Uterus (tissue), 3 donors: ENCODE measurements at regions not wholly inside any gene's neighbourhood (a gene's known extent, or its start where the extent isn't known, plus 50 kb on each side); places are given as distances from the start of the nearest gene placed in this dataset.

Source experiments
- DNase-seq, 2 donors: peaks; one replicate each; pipeline ENCODE4 v3.0.0-alpha.2; 2019 to 2020
- H3K27ac ChIP-seq, 2 donors: fragments of 200-600 bp; sonication (generic); 1 replicate in 1 of 2; 2 replicates in 1 of 2; pipeline ENCODE4 v1.5.1; 2016 to 2018
- H3K27me3 ChIP-seq, 2 donors: fragments of 200-600 bp; sonication (generic); one replicate each; pipeline ENCODE4 v1.5.1; 2018 to 2019; ENCODE audit warnings: control low read depth in 1 of 2
- H3K36me3 ChIP-seq, 2 donors: fragments of 200-600 bp; sonication (generic); one replicate each; pipeline ENCODE4 v1.5.1; 2019; ENCODE audit warnings: control low read depth in 1 of 2
- H3K4me1 ChIP-seq, 2 donors: fragments of 200-600 bp; sonication (generic); one replicate each; pipeline ENCODE4 v1.5.1; 2018 to 2019; ENCODE audit warnings: control low read depth in 1 of 2
- H3K4me3 ChIP-seq, 2 donors: fragments of 200-600 bp; sonication (generic); 1 replicate in 1 of 2; 2 replicates in 1 of 2; pipeline ENCODE4 v1.5.1; 2018 to 2019; ENCODE audit warnings: mild to moderate bottlenecking in 1 of 2
- H3K9me3 ChIP-seq, 2 donors: fragments of 200-600 bp; sonication (generic); one replicate each; pipeline ENCODE4 v1.5.1; 2019; ENCODE audit warnings: control low read depth in 1 of 2
- POLR2A ChIP-seq, 2 donors: fragments of 450-650 bp; IDR thresholded peaks; one replicate each; pipeline ENCODE4 v1.6.1; 2016; ENCODE audit warnings: antibody characterized with exemption in 2 of 2, mild to moderate bottlenecking in 1 of 2, moderate library complexity in 1 of 2
- intact Hi-C: fragments of 100-400 bp; cut with DNase I; formaldehyde crosslinking; loops from one replicate; pipeline ENCODE4 v1.15.1; 2023; ENCODE audit warnings: low total_unique reads
- TF ChIP-seq, protein P1 (sequence below), 4 experiments: fragments of 200-600 bp in 2 of 4; fragments of 450-650 bp in 2 of 4; sonication (generic) in 2 of 4; IDR thresholded peaks; one replicate each; pipeline ENCODE4 v1.5.1; 2016 to 2019; ENCODE audit warnings: antibody characterized with exemption in 4 of 4, mild to moderate bottlenecking in 2 of 4, moderate library complexity in 1 of 4
- donor health status: DM: yes; HTN: yes; CAD: no.

DNA sequence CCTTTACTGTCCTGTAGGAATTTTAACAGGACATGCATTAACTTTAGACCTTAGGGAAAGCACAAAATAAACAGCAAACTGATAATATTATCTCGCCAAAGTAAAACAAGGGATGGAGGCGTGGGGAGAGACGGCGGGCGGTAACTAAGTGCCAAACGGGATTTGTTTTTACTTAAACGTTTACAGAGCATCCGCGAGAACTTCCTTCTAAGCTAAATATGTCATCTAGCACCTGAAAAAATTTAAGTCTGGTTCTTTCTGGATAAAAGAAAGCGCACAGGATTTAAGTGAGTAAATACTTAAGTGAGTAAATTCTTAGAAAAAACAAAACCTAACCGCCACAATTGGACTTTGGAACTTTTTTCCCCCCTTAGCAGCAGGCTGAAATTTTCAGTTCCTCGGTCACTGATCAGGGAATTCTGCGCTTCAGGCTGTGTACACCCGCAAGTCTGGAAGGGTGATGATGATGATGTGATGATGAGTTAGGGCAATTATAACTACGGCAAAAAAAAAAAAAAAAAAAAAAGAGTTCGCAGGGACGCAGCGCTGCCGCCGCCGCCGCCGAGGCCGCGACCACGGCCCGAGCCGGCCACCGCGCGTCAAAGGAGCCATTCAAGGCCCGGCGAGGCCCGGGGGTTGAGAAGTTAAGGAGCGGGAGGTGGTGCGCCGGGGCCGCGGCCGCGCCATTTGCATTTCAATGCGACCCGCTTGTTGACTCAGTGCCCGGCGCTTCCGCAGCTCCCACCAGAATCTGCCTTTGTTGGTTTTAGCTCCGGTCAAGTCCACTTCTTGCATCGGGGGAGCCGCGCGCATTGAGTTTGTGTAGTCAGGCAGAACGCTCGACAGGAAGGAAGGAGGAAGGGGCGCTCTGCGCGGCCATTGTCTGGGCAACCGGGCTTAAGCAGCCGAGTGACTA, 108.8 kb downstream of the SPRY1 start:
- peak; percentile 28 to 47 for DNase-seq
- H3K4me1 ChIP-seq = no peaks in the 10 kb centered on the region
- no peaks in the 10 kb centered on the region for H3K27me3 ChIP-seq
- peak overlapping the region; percentile 23 to 67 for H3K27ac ChIP-seq
- H3K4me3 ChIP-seq = peak overlapping the region; percentile 42 to 57
- no peaks in the 10 kb centered on the region for H3K36me3 ChIP-seq
- TF ChIP-seq POLR2A (IDR thresholded peaks at IDR 0.05) = no peak
- TF ChIP-seq, protein P1, sequence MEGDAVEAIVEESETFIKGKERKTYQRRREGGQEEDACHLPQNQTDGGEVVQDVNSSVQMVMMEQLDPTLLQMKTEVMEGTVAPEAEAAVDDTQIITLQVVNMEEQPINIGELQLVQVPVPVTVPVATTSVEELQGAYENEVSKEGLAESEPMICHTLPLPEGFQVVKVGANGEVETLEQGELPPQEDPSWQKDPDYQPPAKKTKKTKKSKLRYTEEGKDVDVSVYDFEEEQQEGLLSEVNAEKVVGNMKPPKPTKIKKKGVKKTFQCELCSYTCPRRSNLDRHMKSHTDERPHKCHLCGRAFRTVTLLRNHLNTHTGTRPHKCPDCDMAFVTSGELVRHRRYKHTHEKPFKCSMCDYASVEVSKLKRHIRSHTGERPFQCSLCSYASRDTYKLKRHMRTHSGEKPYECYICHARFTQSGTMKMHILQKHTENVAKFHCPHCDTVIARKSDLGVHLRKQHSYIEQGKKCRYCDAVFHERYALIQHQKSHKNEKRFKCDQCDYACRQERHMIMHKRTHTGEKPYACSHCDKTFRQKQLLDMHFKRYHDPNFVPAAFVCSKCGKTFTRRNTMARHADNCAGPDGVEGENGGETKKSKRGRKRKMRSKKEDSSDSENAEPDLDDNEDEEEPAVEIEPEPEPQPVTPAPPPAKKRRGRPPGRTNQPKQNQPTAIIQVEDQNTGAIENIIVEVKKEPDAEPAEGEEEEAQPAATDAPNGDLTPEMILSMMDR (IDR thresholded peaks at IDR 0.05) = no peak
- intact Hi-C loops = no loop called here
- no peaks in the 10 kb centered on the region for H3K9me3 ChIP-seq

DNA sequence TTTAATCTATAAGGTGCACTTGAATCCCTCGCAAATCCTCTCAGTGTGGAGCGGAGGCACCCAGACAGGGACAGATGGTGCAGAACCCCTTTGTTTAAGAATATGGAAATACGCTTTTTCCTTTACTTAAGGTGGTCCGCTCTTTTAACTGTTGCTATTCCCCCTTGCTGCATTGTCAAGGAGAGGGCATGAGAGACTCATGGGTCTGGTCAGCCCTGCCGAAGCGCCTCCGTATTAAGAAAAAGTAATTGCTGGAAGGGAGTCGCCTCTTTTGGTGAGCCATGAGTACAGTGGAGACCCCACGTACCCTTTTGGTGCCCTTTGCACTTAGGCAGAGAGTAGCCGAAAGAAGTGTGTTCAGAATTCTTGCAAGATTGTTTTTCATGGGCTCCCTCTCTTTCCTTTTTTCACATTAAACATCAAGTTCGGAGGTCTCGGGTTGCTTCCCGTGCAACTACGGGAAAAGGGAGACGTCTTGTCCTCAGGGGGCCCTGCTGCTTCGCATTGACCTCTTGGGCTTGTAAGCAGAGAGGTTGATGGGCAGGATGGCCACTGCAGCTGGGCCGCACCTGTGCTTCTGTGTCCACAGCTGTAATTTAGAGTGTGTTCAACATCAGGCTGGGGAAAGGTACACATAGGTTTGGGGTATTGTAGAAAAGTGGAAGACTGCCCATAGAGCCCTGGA, 109.6 kb downstream of the SPRY1 start:
- no peak for DNase-seq
- Histone ChIP-seq H3K9me3 (no peaks in the 10 kb centered on the region), H3K27ac (peak overlapping the region in 1 of 2 donors; percentile 67), H3K4me1 (no peaks in the 10 kb centered on the region), H3K36me3 (no peaks in the 10 kb centered on the region), H3K4me3 (peak overlapping the region; percentile 42 to 57), H3K27me3 (no peaks in the 10 kb centered on the region)
- no peak for TF ChIP-seq POLR2A (IDR thresholded peaks at IDR 0.05)
- TF ChIP-seq, protein P1 (IDR thresholded peaks at IDR 0.05) = no peak
- intact Hi-C loops = no loop called here

DNA sequence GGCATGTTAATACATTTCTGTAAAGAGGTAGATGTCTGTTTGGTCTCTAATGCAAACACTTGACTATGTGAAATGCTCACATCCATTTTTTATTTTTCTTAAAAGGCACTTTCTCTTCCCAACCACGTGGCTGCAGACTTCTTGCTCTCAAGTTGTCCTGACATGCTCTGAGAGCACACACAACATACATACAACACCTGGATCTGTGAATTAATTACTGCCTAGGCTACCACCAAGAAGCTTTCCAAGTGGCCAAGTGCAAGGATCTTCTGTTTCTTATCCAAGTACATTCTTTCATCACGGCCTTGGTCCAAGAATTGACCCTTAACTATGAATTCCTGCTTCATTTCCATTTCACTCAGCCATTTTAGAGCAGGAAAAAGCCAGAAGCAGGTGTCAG, 110.8 kb downstream of the SPRY1 start:
- Histone ChIP-seq H3K9me3 (no peaks in the 10 kb centered on the region), H3K36me3 (no peaks in the 10 kb centered on the region)
- intact Hi-C loops = no loop called here

DNA sequence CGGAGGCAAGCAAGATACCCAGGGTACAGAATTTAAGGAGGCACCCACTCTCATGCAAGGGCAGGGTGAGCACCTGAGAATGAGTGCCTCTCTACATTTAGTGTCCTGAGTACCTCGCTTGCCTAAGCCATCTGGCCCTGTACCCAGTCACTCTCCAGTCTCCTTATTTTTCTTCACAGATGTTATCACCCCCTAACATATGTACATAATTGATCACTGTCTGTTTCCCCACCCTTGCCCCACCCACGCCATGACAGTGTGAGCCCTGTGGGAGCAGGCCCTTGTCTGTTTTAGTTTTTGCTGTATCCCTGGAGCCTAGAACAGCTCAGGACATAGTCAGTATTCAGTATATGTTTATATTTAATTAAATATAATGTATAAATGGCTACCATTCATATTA, 113.6 kb downstream of the SPRY1 start:
- DNase-seq = no peak
- H3K4me1 ChIP-seq = no peaks in the 10 kb centered on the region
- H3K4me3 ChIP-seq = no peak overlapping the region
- no peaks in the 10 kb centered on the region for H3K9me3 ChIP-seq
- no peaks in the 10 kb centered on the region for H3K36me3 ChIP-seq
- intact Hi-C loops = no loop called here
- no peaks in the 10 kb centered on the region for H3K27me3 ChIP-seq
- TF ChIP-seq, protein P1 (IDR thresholded peaks at IDR 0.05) = no peak
- no peak for TF ChIP-seq POLR2A (IDR thresholded peaks at IDR 0.05)
- H3K27ac ChIP-seq = no peak overlapping the region

More for the DNA sequence above, 110.8 kb downstream of the SPRY1 start:
- TF ChIP-seq, protein P1 (IDR thresholded peaks at IDR 0.05) = no peak
- no peak for TF ChIP-seq POLR2A (IDR thresholded peaks at IDR 0.05)
- no peaks in the 10 kb centered on the region for H3K4me1 ChIP-seq
- H3K4me3 ChIP-seq = no peak overlapping the region
- no peak for DNase-seq
- no peak overlapping the region for H3K27ac ChIP-seq
- H3K27me3 ChIP-seq = no peaks in the 10 kb centered on the region

DNA sequence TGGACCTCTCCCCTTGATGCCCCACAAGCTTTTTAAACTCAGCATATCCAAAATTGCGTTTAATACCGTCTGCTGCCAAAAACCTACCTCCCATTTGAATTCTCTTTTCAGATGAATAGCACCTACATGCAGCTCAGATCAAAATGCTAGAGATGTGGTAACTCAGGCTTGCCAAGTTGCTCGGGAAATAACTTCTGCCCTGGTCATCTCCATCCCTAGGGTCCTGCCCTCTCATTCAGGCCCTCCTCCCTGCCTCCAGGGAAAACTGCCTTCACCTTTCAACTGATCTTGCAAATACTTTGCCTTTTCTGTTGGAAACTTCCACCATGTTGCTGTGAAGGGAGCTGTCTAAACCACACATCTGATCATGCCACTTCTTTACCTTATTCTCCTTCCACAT, 114.1 kb downstream of the SPRY1 start:
- TF ChIP-seq, protein P1 (IDR thresholded peaks at IDR 0.05) = no peak
- no peak for TF ChIP-seq POLR2A (IDR thresholded peaks at IDR 0.05)
- Histone ChIP-seq H3K4me1 (no peaks in the 10 kb centered on the region), H3K27me3 (no peaks in the 10 kb centered on the region), H3K9me3 (no peaks in the 10 kb centered on the region), H3K36me3 (no peaks in the 10 kb centered on the region), H3K4me3 (no peak overlapping the region), H3K27ac (no peak overlapping the region)
- intact Hi-C loops = no loop called here
- no peak for DNase-seq
